SU-DHL-6 (cell line): ENCODE measurements at regions not wholly inside any gene's neighbourhood (a gene's known extent, or its start where the extent isn't known, plus 50 kb on each side); places are given as distances from the start of the nearest gene placed in this dataset.

ENCODE experiments used
- CTCF ChIP-seq: fragments of 200-600 bp; sonication (generic); IDR thresholded peaks from one replicate; pipeline ENCODE4 v1.5.1; 2017; ENCODE audit warnings: antibody characterized with exemption, mild to moderate bottlenecking, low read length, moderate library complexity; ENCODE audit not compliant: insufficient read depth, poor library complexity, severe bottlenecking
- EZH2phosphoT487 ChIP-seq: fragments of 200-600 bp; sonication (generic), shearing (Covaris generic); conservative IDR thresholded peaks from 2 replicates; pipeline ENCODE4 v1.6.1; 2018; ENCODE audit warnings: mild to moderate bottlenecking, antibody characterized with exemption, low read length, moderate library complexity, mixed read lengths

- TF ChIP-seq CTCF (no peak), EZH2phosphoT487 (no peak)
Observed at GRCh38 chr11:80842246-80842645, 1401.4 kb upstream of the TENM4 start.
